Neural progenitor cell (in vitro differentiated cells): ENCODE measurements at regions not wholly inside any gene's neighbourhood (a gene's known extent, or its start where the extent isn't known, plus 50 kb on each side); places are given as distances from the start of the nearest gene placed in this dataset.

ENCODE experiments used
- CTCF ChIP-seq: fragments of 200-600 bp; sonication (generic); IDR thresholded peaks from 2 replicates; pipeline ENCODE4 v1.5.1; 2017; ENCODE audit warnings: antibody characterized with exemption, mild to moderate bottlenecking
- EZH2phosphoT487 ChIP-seq: fragments of 200-600 bp; sonication (generic); IDR thresholded peaks from 2 replicates; pipeline ENCODE4 v1.6.1; 2017; ENCODE audit warnings: antibody characterized with exemption

GRCh38 chr22:47734511-47734910, 972.1 kb downstream of the TBC1D22A start:
- TF ChIP-seq CTCF (no peak), EZH2phosphoT487 (no peak)
